DND-41 (cell line): ENCODE measurements at regions not wholly inside any gene's neighbourhood (a gene's known extent, or its start where the extent isn't known, plus 50 kb on each side); places are given as distances from the start of the nearest gene placed in this dataset.

Experiments used
- CTCF ChIP-seq: IDR thresholded peaks from 2 replicates; pipeline ENCODE4 v1.5.1; 2012; ENCODE audit warnings: borderline replicate concordance, low read length, moderate library complexity, mild to moderate bottlenecking; ENCODE audit not compliant: poor library complexity, severe bottlenecking; ENCODE audit errors: extremely low read depth
- EZH2 ChIP-seq: IDR thresholded peaks from 3 replicates; pipeline ENCODE4 v1.6.1; 2012; ENCODE audit warnings: borderline replicate concordance, low read depth, mild to moderate bottlenecking, moderate library complexity, low read length, inconsistent platforms; ENCODE audit not compliant: severe bottlenecking

- TF ChIP-seq CTCF (no peak), EZH2 (no peak)
Observed at GRCh38 chr10:62671104-62671503, 133.4 kb upstream of the ADO start.
